MM.1S (cell line): ENCODE measurements at regions not wholly inside any gene's neighbourhood (a gene's known extent, or its start where the extent isn't known, plus 50 kb on each side); places are given as distances from the start of the nearest gene placed in this dataset.

Source experiments
- DNase-seq: peaks from one replicate; pipeline ENCODE4 v3.0.0-alpha.2; 2015
- H2AFZ ChIP-seq: fragments of 300-600 bp; sonication (generic); 2 replicates; pipeline ENCODE4 v1.6.0; 2016; ENCODE audit warnings: antibody characterized with exemption, low read length
- H3F3A ChIP-seq: fragments of 300-600 bp; sonication (generic); 2 replicates; pipeline ENCODE4 v1.6.1; 2016; ENCODE audit warnings: mild to moderate bottlenecking, antibody characterized with exemption, low read length, moderate library complexity, mixed read lengths; ENCODE audit not compliant: insufficient read depth
- H3K27ac ChIP-seq: fragments of 300-600 bp; sonication (generic); 2 replicates; pipeline ENCODE4 v1.5.1; 2016; ENCODE audit warnings: mild to moderate bottlenecking, low read length
- H3K27me3 ChIP-seq: fragments of 300-600 bp; sonication (generic); replicated peaks from 2 replicates; pipeline ENCODE4 v1.6.0; 2016; ENCODE audit warnings: low read length; ENCODE audit not compliant: insufficient read depth
- H3K36me3 ChIP-seq: fragments of 300-600 bp; sonication (generic); replicated peaks from 2 replicates; pipeline ENCODE4 v1.6.1; 2016; ENCODE audit warnings: mild to moderate bottlenecking, low read length, mixed read lengths; ENCODE audit not compliant: insufficient read depth
- H3K4me1 ChIP-seq: fragments of 300-600 bp; sonication (generic); 2 replicates; pipeline ENCODE4 v1.6.1; 2016; ENCODE audit warnings: low read length, mixed read lengths
- H3K4me2 ChIP-seq: fragments of 300-600 bp; sonication (generic); 2 replicates; pipeline ENCODE4 v1.6.0; 2016; ENCODE audit warnings: low read depth, low read length
- H3K4me3 ChIP-seq: fragments of 300-600 bp; sonication (generic); 2 replicates; pipeline ENCODE4 v1.5.1; 2016; ENCODE audit warnings: low read length, mixed read lengths
- H3K79me2 ChIP-seq: fragments of 300-600 bp; sonication (generic); 2 replicates; pipeline ENCODE4 v1.6.1; 2016; ENCODE audit warnings: mixed run types, low read length, mixed read lengths
- H3K9ac ChIP-seq: fragments of 300-600 bp; sonication (generic); 2 replicates; pipeline ENCODE4 v1.6.1; 2016; ENCODE audit warnings: low read length, mixed read lengths
- H3K9me2 ChIP-seq: fragments of 300-600 bp; sonication (generic); replicated peaks from 2 replicates; pipeline ENCODE4 v1.6.1; 2016; ENCODE audit warnings: mild to moderate bottlenecking, low read length, mixed read lengths; ENCODE audit not compliant: insufficient read depth
- H3K9me3 ChIP-seq: fragments of 300-600 bp; sonication (generic); replicated peaks from 2 replicates; pipeline ENCODE4 v1.6.1; 2016; ENCODE audit warnings: mild to moderate bottlenecking, low read length, mixed read lengths; ENCODE audit not compliant: insufficient read depth
- H4K20me1 ChIP-seq: fragments of 300-600 bp; sonication (generic); 2 replicates; pipeline ENCODE4 v1.6.1; 2016; ENCODE audit warnings: mild to moderate bottlenecking, low read length, moderate library complexity, mixed read lengths; ENCODE audit not compliant: insufficient read depth
- CTCF ChIP-seq: fragments of 300-600 bp; sonication (generic); IDR thresholded peaks from 2 replicates; pipeline ENCODE4 v1.5.1; 2016; ENCODE audit warnings: antibody characterized with exemption, low read length, mixed read lengths
- EZH2 ChIP-seq: fragments of 300-600 bp; sonication (generic); optimal IDR thresholded peaks from 2 replicates; pipeline ENCODE3; 2017; ENCODE audit warnings: low read depth, mild to moderate bottlenecking, antibody characterized with exemption, low read length, mixed read lengths
- EZH2phosphoT487 ChIP-seq: fragments of 300-600 bp; sonication (generic); IDR thresholded peaks from 2 replicates; pipeline ENCODE4 v1.6.1; 2018; ENCODE audit warnings: antibody characterized with exemption, low read length

- Histone ChIP-seq H3K9me3 (no peaks in the 10 kb centered on the region), H3K9me2 (no peaks in the 10 kb centered on the region), H3K4me1 (no peaks in the 10 kb centered on the region), H3K4me3 (no peak overlapping the region), H3K27me3 (no peaks in the 10 kb centered on the region), H3K36me3 (no peaks in the 10 kb centered on the region), H3F3A (no peaks in the 10 kb centered on the region), H3K27ac (no peak overlapping the region), H2AFZ (no peak overlapping the region), H3K9ac (no peak overlapping the region), H3K79me2 (no peaks in the 10 kb centered on the region), H3K4me2 (no peak overlapping the region), H4K20me1 (no peaks in the 10 kb centered on the region)
- TF ChIP-seq EZH2phosphoT487 (no peak), EZH2 (no peak), CTCF (no peak)
- DNase-seq: no peak
Measured at GRCh38 chr18:41558715-41559114, 396.3 kb upstream of the PIK3C3 start.

DNA sequence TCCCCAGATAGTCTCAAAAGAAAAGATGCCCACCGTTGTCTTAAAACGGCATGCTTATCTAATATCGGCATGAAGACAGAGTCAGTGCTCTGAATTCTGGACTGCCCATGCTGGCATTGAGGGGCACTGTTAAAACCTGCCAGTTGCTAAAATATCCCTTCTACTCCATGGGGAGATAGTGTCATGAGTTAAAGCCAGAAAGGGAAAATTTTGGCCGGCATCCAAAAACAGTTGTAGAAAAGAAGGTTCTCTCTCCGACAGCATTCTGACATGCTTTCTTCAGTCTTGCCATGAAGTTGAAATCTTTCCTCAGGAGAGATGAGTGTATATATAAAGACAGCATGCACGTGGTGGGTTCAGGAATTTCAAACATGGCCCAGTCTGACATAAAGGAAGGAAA, 401.3 kb upstream of the PIK3C3 start:
- no peak overlapping the region for H3K4me2 ChIP-seq
- H3K9me2 ChIP-seq: no peaks in the 10 kb centered on the region
- H3K9me3 ChIP-seq: no peaks in the 10 kb centered on the region
- no peaks in the 10 kb centered on the region for H3K27me3 ChIP-seq
- no peaks in the 10 kb centered on the region for H4K20me1 ChIP-seq
- no peak overlapping the region for H3K4me3 ChIP-seq
- H3K9ac ChIP-seq: no peak overlapping the region
- DNase-seq: no peak
- H3K27ac ChIP-seq: no peak overlapping the region
- no peaks in the 10 kb centered on the region for H3F3A ChIP-seq
- no peaks in the 10 kb centered on the region for H3K79me2 ChIP-seq
- no peaks in the 10 kb centered on the region for H3K4me1 ChIP-seq
- TF ChIP-seq EZH2 (no peak), EZH2phosphoT487 (no peak), CTCF (no peak)
- no peaks in the 10 kb centered on the region for H3K36me3 ChIP-seq
- no peak overlapping the region for H2AFZ ChIP-seq

DNA sequence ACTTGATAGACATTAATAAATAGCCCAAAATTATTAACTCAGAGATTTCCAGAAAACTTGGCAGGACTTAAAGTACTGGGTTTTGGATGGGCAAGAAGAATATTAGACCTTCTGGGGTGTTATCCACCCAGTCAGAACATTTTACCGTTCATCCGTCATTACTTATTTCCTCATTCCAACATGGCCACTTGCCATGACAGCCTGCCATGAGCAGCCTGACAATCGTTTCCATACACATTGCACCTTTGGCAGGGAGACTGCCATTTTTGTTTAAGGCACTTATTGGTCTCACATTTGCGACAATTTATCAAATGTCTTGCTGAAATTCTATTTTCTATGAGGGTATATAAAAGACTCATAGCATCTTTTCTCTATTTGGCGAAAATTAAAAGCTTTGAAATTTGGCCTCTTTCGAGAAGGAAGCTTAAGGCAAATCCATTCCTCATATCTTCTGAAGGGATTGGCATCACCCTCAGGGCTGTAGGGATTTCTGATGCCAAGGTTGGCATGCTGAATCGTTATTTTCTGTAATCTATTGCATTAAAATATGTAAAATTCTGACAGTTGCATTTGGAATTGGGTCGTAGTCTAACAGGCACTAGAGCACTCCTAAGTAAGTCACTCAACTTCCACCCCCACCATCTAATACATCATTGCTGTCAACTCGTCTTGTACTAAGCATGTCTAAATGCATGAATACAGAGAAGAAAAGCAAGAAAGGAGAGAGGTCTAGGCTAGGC, 406.3 kb upstream of the PIK3C3 start:
- no peak overlapping the region for H3K4me2 ChIP-seq
- H3K9me3 ChIP-seq: no peaks in the 10 kb centered on the region
- no peaks in the 10 kb centered on the region for H3K36me3 ChIP-seq
- DNase-seq: no peak
- H3K79me2 ChIP-seq: no peaks in the 10 kb centered on the region
- no peak overlapping the region for H3K27ac ChIP-seq
- H4K20me1 ChIP-seq: no peaks in the 10 kb centered on the region
- no peaks in the 10 kb centered on the region; the same call in 1 of the 2 replicates for H3K4me1 ChIP-seq
- no peaks in the 10 kb centered on the region for H3K27me3 ChIP-seq
- H2AFZ ChIP-seq: no peak overlapping the region
- TF ChIP-seq EZH2phosphoT487: no peak
- TF ChIP-seq CTCF: no peak
- no peak for TF ChIP-seq EZH2
- no peak overlapping the region for H3K9ac ChIP-seq
- no peak overlapping the region for H3K4me3 ChIP-seq
- no peaks in the 10 kb centered on the region for H3K9me2 ChIP-seq
- H3F3A ChIP-seq: no peaks in the 10 kb centered on the region
